Osteoblast (primary cell): ENCODE measurements at regions not wholly inside any gene's neighbourhood (a gene's known extent, or its start where the extent isn't known, plus 50 kb on each side); places are given as distances from the start of the nearest gene placed in this dataset.

ENCODE experiments used
- DNase-seq: peaks from one replicate; pipeline ENCODE4 v3.0.0; 2011; ENCODE audit warnings: low spot score, mixed read lengths; ENCODE audit not compliant: insufficient read length; ENCODE audit errors: missing footprints
- H2AFZ ChIP-seq: 2 replicates; pipeline ENCODE4 v1.6.0; 2011; ENCODE audit warnings: mild to moderate bottlenecking, low read length
- H3K27ac ChIP-seq: 2 replicates; pipeline ENCODE4 v1.5.1; 2011; ENCODE audit warnings: mild to moderate bottlenecking, low read depth, low read length, moderate library complexity
- H3K27me3 ChIP-seq: 2 replicates; pipeline ENCODE4 v1.6.0; 2012; ENCODE audit warnings: mild to moderate bottlenecking, control low read depth, inconsistent platforms, low read length, moderate library complexity; ENCODE audit not compliant: insufficient read depth
- H3K36me3 ChIP-seq: 2 replicates; pipeline ENCODE4 v1.5.1; 2011; ENCODE audit warnings: mild to moderate bottlenecking, low read length, control low read depth, moderate library complexity; ENCODE audit not compliant: insufficient read depth
- H3K4me1 ChIP-seq: 2 replicates; pipeline ENCODE4 v1.5.1; 2011; ENCODE audit warnings: mild to moderate bottlenecking, low read length, control low read depth, moderate library complexity; ENCODE audit not compliant: insufficient read depth
- H3K4me2 ChIP-seq: 2 replicates; pipeline ENCODE4 v1.6.0; 2011; ENCODE audit warnings: mild to moderate bottlenecking, low read length; ENCODE audit not compliant: insufficient read depth
- H3K4me3 ChIP-seq: fragments of 200-600 bp; sonication (generic); 3 replicates; pipeline ENCODE4 v1.5.1; 2012; ENCODE audit warnings: mild to moderate bottlenecking, low read length, inconsistent platforms; ENCODE audit not compliant: insufficient read depth
- H3K79me2 ChIP-seq: 2 replicates; pipeline ENCODE4 v1.6.0; 2012; ENCODE audit warnings: mild to moderate bottlenecking, low read length, control low read depth, inconsistent platforms; ENCODE audit not compliant: insufficient read depth
- H3K9me3 ChIP-seq: 2 replicates; pipeline ENCODE4 v1.5.1; 2011; ENCODE audit warnings: low read depth, low read length, control low read depth
- H4K20me1 ChIP-seq: 2 replicates; pipeline ENCODE4 v1.6.0; 2012; ENCODE audit warnings: mild to moderate bottlenecking, low read length, control low read depth; ENCODE audit not compliant: insufficient read depth
- CTCF ChIP-seq: IDR thresholded peaks from 2 replicates; pipeline ENCODE4 v1.5.1; 2011; ENCODE audit warnings: mild to moderate bottlenecking, low read depth, low read length, moderate library complexity; ENCODE audit errors: extremely low read depth

GRCh38 chr3:86731501-86731901 is 259.4 kb downstream of the VGLL3 start:
- no peaks in the 10 kb centered on the region for H4K20me1 ChIP-seq
- H3K4me3 ChIP-seq = no peak overlapping the region
- H3K79me2 ChIP-seq = no peaks in the 10 kb centered on the region
- no peak for TF ChIP-seq CTCF
- H3K4me2 ChIP-seq = no peak overlapping the region
- no peaks in the 10 kb centered on the region for H3K36me3 ChIP-seq
- H3K27me3 ChIP-seq = no peaks in the 10 kb centered on the region
- H3K27ac ChIP-seq = no peak overlapping the region
- DNase-seq = no peak
- H3K4me1 ChIP-seq = no peaks in the 10 kb centered on the region
- H2AFZ ChIP-seq = no peak overlapping the region
- no peaks in the 10 kb centered on the region for H3K9me3 ChIP-seq

DNA sequence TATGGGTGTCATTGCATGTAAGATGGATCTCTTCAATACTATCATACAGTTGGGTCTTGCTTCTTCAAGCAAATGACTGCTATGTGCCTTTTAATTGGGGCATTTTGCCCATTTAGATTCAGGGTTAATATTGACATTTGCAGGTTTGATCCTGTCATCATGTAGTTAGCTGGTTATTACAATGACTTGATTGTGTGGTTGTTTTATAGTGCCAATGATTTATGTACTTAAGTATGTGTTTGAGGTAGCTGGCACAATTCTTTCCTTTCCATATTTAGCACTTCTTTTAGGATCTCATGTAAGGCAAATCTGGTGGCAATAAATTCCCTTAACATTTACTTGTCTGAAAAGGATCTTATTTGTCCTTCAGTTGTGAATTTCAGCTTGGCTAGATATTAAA is 267.5 kb downstream of the VGLL3 start:
- Histone ChIP-seq H3K4me1 (no peaks in the 10 kb centered on the region), H3K79me2 (no peaks in the 10 kb centered on the region), H3K27me3 (no peaks in the 10 kb centered on the region), H3K27ac (no peak overlapping the region), H4K20me1 (no peaks in the 10 kb centered on the region), H2AFZ (no peak overlapping the region), H3K4me3 (no peak overlapping the region), H3K4me2 (no peak overlapping the region), H3K9me3 (no peaks in the 10 kb centered on the region), H3K36me3 (no peaks in the 10 kb centered on the region)
- no peak for TF ChIP-seq CTCF
- no peak for DNase-seq

DNA sequence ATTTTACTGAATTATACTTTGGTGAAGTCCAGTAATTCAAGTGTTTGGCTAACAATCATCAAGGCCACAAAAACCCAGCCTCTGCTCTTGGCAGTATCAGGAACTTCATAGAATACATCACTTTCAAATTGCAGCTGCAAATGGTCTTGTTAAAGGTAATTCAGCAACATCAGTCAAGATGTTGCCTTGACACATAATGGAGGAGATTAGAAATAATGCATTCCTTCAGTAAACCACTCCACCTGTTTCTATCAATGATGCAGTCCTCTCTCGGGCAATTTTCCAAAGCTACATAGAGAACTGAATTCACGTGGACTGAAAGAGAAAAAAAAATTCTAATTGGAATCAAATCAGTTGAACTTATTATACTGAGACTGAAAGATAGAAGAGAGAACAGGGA is 279.3 kb downstream of the VGLL3 start:
- Histone ChIP-seq H3K4me2 (no peak overlapping the region), H3K9me3 (no peaks in the 10 kb centered on the region), H2AFZ (no peak overlapping the region), H4K20me1 (no peaks in the 10 kb centered on the region), H3K36me3 (no peaks in the 10 kb centered on the region), H3K4me1 (no peaks in the 10 kb centered on the region), H3K27ac (no peak overlapping the region), H3K27me3 (no peaks in the 10 kb centered on the region), H3K79me2 (no peaks in the 10 kb centered on the region), H3K4me3 (no peak overlapping the region)
- no peak for TF ChIP-seq CTCF
- no peak for DNase-seq

DNA sequence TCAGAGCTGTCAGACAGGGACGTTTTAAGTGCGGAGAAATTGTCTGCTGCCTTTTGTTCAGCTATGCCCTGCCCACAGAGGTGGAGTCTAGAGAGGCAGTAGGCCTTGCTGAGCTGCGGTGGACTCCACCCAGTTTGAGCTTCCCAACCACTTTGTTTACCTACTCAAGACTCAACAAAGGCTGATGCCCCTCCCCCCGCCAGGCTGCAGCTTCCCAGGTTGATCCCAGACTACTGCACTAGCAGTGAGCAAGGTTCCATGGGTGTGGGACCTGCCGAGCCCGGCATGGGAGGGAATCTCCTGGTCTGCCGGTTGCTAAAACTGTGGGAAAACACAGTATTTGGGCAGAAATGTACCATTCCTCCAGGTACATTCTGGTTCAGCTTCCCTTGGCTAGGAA is 282.1 kb downstream of the VGLL3 start:
- H3K27ac ChIP-seq = no peak overlapping the region
- no peaks in the 10 kb centered on the region for H3K4me1 ChIP-seq
- H2AFZ ChIP-seq = no peak overlapping the region
- no peaks in the 10 kb centered on the region for H3K27me3 ChIP-seq
- H3K4me3 ChIP-seq = no peak overlapping the region
- no peaks in the 10 kb centered on the region for H3K9me3 ChIP-seq
- TF ChIP-seq CTCF = no peak
- no peaks in the 10 kb centered on the region for H3K79me2 ChIP-seq
- no peaks in the 10 kb centered on the region for H3K36me3 ChIP-seq
- no peak overlapping the region for H3K4me2 ChIP-seq
- DNase-seq = no peak
- H4K20me1 ChIP-seq = no peaks in the 10 kb centered on the region
